ENCODE measurements at regions not wholly inside any gene's neighbourhood (a gene's known extent, or its start where the extent isn't known, plus 50 kb on each side); places are given as distances from the start of the nearest gene placed in this dataset.
A peak's percentile ranks its signal among the peaks of the same experiment; 100 is the strongest.
"Not testable (repeated sequence)": the region's sequence is repeated elsewhere in the genome, so short reads cannot be mapped to it uniquely, and the experiment has no call there.

DNA sequence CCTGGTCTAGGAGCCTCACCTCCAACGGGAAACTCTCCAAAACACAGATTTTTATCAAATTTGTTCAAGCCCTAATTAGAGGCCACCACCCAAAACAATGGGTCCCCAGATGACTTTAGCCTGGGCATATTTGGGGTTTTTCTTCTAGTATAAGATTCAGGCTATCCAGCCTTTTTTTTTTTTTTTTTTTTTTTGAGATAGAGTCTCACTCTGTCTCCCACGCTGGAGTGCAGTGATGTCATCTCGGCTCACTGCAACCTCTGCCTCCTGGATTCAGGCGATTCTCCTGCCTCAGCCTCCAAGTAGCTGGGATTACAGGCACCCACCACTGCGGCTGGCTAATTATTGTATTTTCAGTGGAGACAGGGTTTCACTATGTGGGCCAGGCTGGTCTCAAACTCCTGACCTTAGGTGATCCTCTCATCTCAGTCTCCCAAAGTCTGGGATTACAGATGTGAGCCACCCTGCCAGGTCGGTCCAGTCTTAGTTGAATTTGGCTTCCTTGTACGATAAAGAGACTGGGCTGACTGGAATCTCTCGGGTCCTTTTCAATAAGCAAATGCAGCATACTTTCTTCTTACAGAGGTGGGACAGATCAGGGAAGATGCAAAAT is 91.4 kb upstream of the KLF6 start:
- no peak for DNase-seq (ENCODE audit: low spot score)

GRCh38 chr10:3875842-3876235 is 90.8 kb upstream of the KLF6 start:
- no peak for DNase-seq (ENCODE audit: low spot score)

GRCh38 chr10:3874990-3875841 is 90.2 kb upstream of the KLF6 start:
- DNase-seq (ENCODE audit: low spot score), result peak; percentile 45

- not testable (repeated sequence) for DNase-seq (ENCODE audit: low spot score)
Observed at GRCh38 chr10:3874610-3874989, 89.6 kb upstream of the KLF6 start.

DNA sequence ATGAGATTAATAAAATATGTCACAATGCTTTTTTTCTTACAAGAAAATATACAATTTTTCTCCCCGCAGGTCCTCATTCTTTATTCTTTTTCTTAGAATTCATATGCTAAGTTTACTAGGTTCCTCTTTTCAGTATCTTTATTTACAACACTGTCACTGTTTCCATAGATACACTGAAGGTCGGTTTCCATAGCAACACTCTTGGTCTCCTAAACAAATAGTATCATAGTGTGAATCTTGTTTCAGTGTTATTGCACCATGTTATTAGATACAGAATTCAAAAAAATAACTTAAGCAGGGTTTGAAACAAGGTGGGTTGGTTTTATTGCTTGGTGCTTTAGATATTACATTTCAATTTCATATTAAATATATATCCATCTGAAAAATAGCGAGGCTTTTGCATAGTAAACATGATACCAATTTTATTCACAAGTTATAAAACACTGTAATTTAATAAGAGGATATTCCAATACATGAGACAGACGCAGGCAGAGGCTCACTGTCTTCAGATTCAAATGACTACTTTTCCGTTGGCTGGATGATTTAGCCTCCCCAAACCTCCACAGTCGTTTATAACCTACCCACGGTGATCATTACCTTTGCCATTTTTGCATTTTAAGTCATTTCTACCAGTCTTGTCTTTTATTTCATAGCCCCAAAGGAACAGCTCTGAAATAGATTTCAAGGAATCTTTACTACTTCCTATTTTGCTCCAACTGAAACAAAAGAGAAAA is 88.9 kb upstream of the KLF6 start:
- DNase-seq (ENCODE audit: low spot score), result peak; percentile 60

DNA sequence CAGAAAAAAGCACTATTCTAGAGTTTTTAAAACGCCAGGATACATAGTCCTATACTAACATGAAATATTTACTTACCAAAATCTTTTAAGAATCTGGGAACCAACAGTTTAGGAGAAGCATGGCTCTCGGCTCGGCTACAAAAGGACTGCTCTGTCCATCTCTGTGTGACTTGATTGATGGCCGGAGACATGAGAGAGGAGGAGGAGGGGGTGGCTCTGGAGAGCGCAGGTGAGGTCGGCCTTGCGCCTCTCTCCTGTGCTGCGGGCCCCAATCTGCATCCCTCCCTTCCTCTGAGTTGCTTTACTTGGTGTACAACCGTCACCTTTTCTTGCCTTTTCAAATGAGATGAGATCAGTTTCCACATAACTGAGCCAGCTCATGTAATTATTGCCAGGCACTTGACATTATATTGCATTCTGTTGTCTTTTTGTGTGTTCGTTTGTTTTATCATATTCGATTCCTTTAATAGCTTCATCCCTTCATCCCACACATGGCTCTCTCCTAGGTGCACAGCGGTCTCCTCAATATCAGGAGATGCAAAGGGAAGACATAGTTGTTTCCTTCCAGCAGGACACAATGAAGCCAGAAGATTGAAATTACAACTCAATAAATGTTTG is 87.8 kb upstream of the KLF6 start:
- DNase-seq (ENCODE audit: low spot score), result no peak

- DNase-seq (ENCODE audit: low spot score), result no peak
Observed at GRCh38 chr10:3871424-3871996, 86.5 kb upstream of the KLF6 start.

GRCh38 chr10:3869036-3869435 is 84.0 kb upstream of the KLF6 start:
- DNase-seq (ENCODE audit: low spot score), result no peak

GRCh38 chr10:3868271-3868664 is 83.3 kb upstream of the KLF6 start:
- DNase-seq (ENCODE audit: low spot score), result no peak

- DNase-seq (ENCODE audit: low spot score), result no peak
Observed at GRCh38 chr10:3867454-3868270, 82.7 kb upstream of the KLF6 start.

DNA sequence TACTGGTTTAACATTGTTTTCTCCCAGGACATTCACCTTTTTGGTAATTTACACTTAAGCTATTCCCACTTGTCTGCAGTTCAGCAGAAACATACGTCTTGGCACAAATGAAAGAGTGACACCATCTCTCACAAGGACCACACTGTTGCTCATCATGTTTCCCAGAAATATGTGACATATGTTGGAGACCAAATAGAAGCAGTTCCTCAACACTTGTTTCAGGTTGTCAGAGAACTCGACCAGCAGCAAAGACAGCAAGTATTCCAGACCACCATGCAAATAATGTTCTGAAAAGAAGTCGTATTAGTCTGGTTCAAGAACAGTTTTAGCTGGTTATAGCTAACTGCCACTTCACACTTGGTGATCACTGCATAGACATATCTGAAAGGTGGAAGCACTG is 81.3 kb upstream of the KLF6 start:
- no peak for DNase-seq (ENCODE audit: low spot score)

DNA sequence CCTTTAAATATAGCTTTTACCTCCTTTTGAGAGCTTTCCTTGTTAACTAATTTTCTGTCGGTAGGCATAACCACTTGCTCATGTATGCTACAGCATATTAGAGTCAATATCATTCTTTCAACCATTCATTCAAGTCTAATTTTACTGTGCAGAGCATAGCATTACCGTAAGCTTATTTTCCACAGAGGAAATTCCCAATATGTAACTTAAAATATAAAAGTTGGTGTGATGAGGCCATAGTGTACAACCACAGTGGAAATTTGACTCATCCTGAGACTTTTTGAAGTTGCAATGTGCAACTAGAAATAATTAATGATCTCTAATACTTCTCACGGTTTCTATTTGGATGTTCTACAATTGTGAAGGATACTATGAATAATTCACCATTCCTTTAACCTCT is 80.6 kb upstream of the KLF6 start:
- no peak for DNase-seq (ENCODE audit: low spot score)

- no peak for DNase-seq (ENCODE audit: low spot score)
Observed at GRCh38 chr10:3861795-3862194, 76.8 kb upstream of the KLF6 start.

DNA sequence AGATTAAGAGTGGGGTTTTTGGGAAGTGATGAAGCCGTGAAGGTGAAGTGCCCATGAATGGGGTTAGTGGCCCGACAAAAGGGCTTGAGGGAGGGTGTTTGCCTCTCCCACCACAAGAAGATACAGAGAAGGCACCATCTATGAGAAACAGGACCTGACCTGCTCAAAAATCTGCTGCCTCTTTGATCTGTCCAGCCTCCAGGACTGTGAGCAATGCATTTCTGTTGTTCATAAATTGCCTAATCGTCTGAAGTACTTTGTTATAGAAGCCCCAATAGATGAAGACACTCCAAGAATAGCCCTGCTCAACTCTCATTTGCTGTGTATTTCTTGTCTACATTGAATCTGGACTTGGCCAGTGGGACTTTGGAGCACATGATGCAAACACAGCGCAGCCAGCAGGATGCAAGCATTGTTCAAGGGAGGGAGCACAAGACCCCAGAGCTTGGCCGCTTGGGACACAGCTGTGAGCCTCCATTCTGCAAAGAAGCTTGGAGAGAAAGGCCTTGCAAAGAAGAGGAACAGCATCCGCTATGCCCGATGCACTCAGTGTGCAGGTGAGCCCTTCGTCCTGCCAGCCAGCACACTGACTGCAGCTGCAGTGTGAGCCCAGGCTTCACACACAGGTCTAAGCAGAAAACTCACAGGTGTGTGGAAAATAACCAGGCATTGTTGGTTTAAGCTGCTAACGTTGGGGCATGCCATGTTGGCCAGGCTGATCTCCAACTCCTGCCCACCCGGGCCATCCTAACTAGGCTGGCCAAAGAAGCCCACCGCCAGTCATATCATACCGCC is 73.2 kb upstream of the KLF6 start:
- DNase-seq (ENCODE audit: low spot score), result no peak

- no peak for DNase-seq (ENCODE audit: low spot score)
Observed at GRCh38 chr10:3857318-3857717, 72.3 kb upstream of the KLF6 start.

GRCh38 chr10:3856593-3856992 is 71.6 kb upstream of the KLF6 start:
- DNase-seq (ENCODE audit: low spot score), result no peak

DNA sequence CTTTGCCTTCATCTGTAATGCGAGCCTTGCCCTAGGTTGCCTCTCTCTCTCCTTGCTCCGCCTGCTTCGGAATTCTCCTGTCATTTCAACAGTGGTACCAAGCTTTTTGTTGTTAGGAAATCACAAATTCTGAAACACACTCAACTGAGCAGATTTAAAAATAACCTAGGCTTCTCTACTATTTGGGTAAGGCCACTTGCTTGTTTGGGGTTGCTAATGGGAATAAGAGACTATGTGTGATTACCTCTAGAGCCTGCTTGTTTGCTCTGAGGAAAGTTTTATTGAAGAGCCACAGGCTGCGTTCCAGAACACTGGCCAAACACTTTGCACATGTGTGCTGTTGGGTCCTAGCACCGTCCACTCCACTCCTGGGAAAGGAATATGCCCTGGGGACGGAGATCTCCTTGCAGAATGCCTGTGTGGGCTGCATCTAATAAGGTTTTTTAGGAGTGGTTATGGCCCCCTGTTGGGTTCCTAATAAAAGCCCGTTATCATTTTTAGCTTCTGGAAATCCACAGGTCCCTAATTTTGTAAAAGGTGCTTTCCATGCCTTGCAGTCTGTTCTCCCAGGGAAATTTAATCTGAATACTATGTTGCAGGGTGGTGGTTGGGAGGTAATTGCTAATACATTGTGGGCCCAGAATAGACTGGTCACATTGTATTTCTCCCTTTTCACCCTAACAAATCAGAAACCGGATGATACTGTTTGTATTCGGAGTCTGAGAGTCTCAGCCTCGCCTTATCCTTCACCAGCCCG is 68.7 kb upstream of the KLF6 start:
- DNase-seq (ENCODE audit: low spot score), result no peak

GRCh38 chr10:3853016-3853415 is 68.0 kb upstream of the KLF6 start:
- no peak for DNase-seq (ENCODE audit: low spot score)

- peak; percentile 82 for DNase-seq (ENCODE audit: low spot score)
Observed at GRCh38 chr10:3852147-3852904, 67.3 kb upstream of the KLF6 start.
